H9 (cell line): ENCODE measurements at regions not wholly inside any gene's neighbourhood (a gene's known extent, or its start where the extent isn't known, plus 50 kb on each side); places are given as distances from the start of the nearest gene placed in this dataset.

ENCODE experiments used
- DNase-seq: peaks from one replicate; pipeline ENCODE4 v3.0.0-alpha.2; 2017
- H2AFZ ChIP-seq: one replicate; pipeline ENCODE4 v1.6.1; 2013; ENCODE audit warnings: mild to moderate bottlenecking, low read length, control low read depth, moderate library complexity
- H2AK5ac ChIP-seq: 2 replicates; pipeline ENCODE4 v1.6.1; 2013; ENCODE audit warnings: low read length, control low read depth, mixed read lengths; ENCODE audit not compliant: insufficient read length
- H2BK120ac ChIP-seq: one replicate; pipeline ENCODE4 v1.6.1; 2013; ENCODE audit warnings: low read depth, mild to moderate bottlenecking, low read length, control low read depth, inconsistent platforms; ENCODE audit not compliant: poor library complexity, severe bottlenecking
- H2BK12ac ChIP-seq: 2 replicates; pipeline ENCODE4 v1.6.1; 2013; ENCODE audit warnings: low read length, control low read depth, mixed read lengths, low read depth; ENCODE audit not compliant: insufficient read length
- H2BK15ac ChIP-seq: 2 replicates; pipeline ENCODE4 v1.6.1; 2013; ENCODE audit warnings: low read depth, low read length, control low read depth
- H2BK20ac ChIP-seq: one replicate; pipeline ENCODE4 v1.6.1; 2013; ENCODE audit warnings: low read depth, mild to moderate bottlenecking, low read length, control low read depth, inconsistent platforms; ENCODE audit not compliant: poor library complexity, severe bottlenecking
- H2BK5ac ChIP-seq: 2 replicates; pipeline ENCODE4 v1.6.1; 2013; ENCODE audit warnings: low read length, control low read depth, mixed read lengths; ENCODE audit not compliant: insufficient read length
- H3K14ac ChIP-seq: 2 replicates; pipeline ENCODE4 v1.6.1; 2013; ENCODE audit warnings: low read length, control low read depth; ENCODE audit not compliant: insufficient read depth
- H3K18ac ChIP-seq: 2 replicates; pipeline ENCODE4 v1.6.1; 2013; ENCODE audit warnings: low read depth, mild to moderate bottlenecking, mixed read lengths, low read length, control low read depth; ENCODE audit not compliant: insufficient read length
- H3K23ac ChIP-seq: 2 replicates; pipeline ENCODE4 v1.6.1; 2013; ENCODE audit warnings: low read length, control low read depth, mixed read lengths, low read depth; ENCODE audit not compliant: insufficient read length
- H3K23me2 ChIP-seq: 2 replicates; pipeline ENCODE4 v1.6.1; 2013; ENCODE audit warnings: low read depth, mild to moderate bottlenecking, mixed read lengths, low read length, control low read depth; ENCODE audit not compliant: insufficient read length, poor library complexity, severe bottlenecking
- H3K27ac ChIP-seq: 2 replicates; pipeline ENCODE4 v1.5.1; 2013; ENCODE audit warnings: low read length, control low read depth, mixed read lengths, low read depth; ENCODE audit not compliant: insufficient read length
- H3K27me3 ChIP-seq: 2 replicates; pipeline ENCODE4 v1.6.1; 2013; ENCODE audit warnings: low read length, control low read depth, inconsistent platforms; ENCODE audit not compliant: insufficient read depth
- H3K4ac ChIP-seq: 2 replicates; pipeline ENCODE4 v1.6.1; 2013; ENCODE audit warnings: low read depth, mild to moderate bottlenecking, control low read depth, inconsistent platforms, low read length, moderate library complexity
- H3K4me1 ChIP-seq: 2 replicates; pipeline ENCODE4 v1.6.1; 2013; ENCODE audit warnings: low read length, control low read depth, inconsistent platforms; ENCODE audit not compliant: insufficient read depth
- H3K4me2 ChIP-seq: 2 replicates; pipeline ENCODE4 v1.6.1; 2013; ENCODE audit warnings: low read length, control low read depth, mixed read lengths; ENCODE audit not compliant: insufficient read length, insufficient read depth
- H3K56ac ChIP-seq: 2 replicates; pipeline ENCODE4 v1.6.1; 2013; ENCODE audit warnings: low read depth, mild to moderate bottlenecking, mixed read lengths, low read length, control low read depth; ENCODE audit not compliant: insufficient read length
- H3K79me1 ChIP-seq: 2 replicates; pipeline ENCODE4 v1.6.1; 2013; ENCODE audit warnings: low read depth, mild to moderate bottlenecking, moderate library complexity, low read length, control low read depth, inconsistent platforms; ENCODE audit not compliant: insufficient read depth, poor library complexity, severe bottlenecking
- H3K79me2 ChIP-seq: 2 replicates; pipeline ENCODE4 v1.6.1; 2013; ENCODE audit warnings: low read length, control low read depth, inconsistent platforms; ENCODE audit not compliant: insufficient read depth
- H3K9ac ChIP-seq: 2 replicates; pipeline ENCODE4 v1.6.1; 2013; ENCODE audit warnings: low read length, control low read depth, mixed read lengths; ENCODE audit not compliant: insufficient read length; ENCODE audit errors: extremely low read depth
- H3K9me3 ChIP-seq: one replicate; pipeline ENCODE4 v1.6.1; 2013; ENCODE audit warnings: low read depth, low read length, inconsistent platforms; ENCODE audit not compliant: control insufficient read depth
- H3T11ph ChIP-seq: one replicate; pipeline ENCODE4 v1.6.1; 2013; ENCODE audit warnings: mild to moderate bottlenecking, low read length, control low read depth, inconsistent platforms
- H4K20me1 ChIP-seq: one replicate; pipeline ENCODE4 v1.6.1; 2013; ENCODE audit not compliant: control insufficient read depth, insufficient read length, insufficient read depth
- H4K5ac ChIP-seq: 2 replicates; pipeline ENCODE4 v1.6.1; 2013; ENCODE audit warnings: low read depth, mild to moderate bottlenecking, mixed read lengths, low read length, control low read depth; ENCODE audit not compliant: insufficient read length
- H4K8ac ChIP-seq: replicated peaks from 2 replicates; pipeline ENCODE4 v1.6.1; 2013; ENCODE audit warnings: low read length, control low read depth, mixed read lengths, low read depth; ENCODE audit not compliant: insufficient read length
- H4K91ac ChIP-seq: 2 replicates; pipeline ENCODE4 v1.6.1; 2013; ENCODE audit warnings: low read depth, mild to moderate bottlenecking, moderate library complexity, mixed read lengths, low read length, control low read depth; ENCODE audit not compliant: insufficient read length
- H3K27ac Mint-ChIP-seq, 3 experiments: 2 replicates in 2 of 3; 3 replicates in 1 of 3; pipeline ENCODE4 v1.8.0; 2020 to 2021; ENCODE audit warnings: mixed read lengths in 3 of 3, mild to moderate bottlenecking in 1 of 3, moderate library complexity in 1 of 3
- H3K27me3 Mint-ChIP-seq: 2 replicates; pipeline ENCODE4 v1.8.0; 2021; ENCODE audit warnings: low read depth, mild to moderate bottlenecking, moderate library complexity, mixed read lengths
- H3K36me3 Mint-ChIP-seq, 3 experiments: 2 replicates in 2 of 3; 3 replicates in 1 of 3; pipeline ENCODE4 v1.8.0; 2020 to 2021; ENCODE audit warnings: low read depth in 3 of 3, mixed read lengths in 3 of 3; ENCODE audit not compliant: insufficient read depth in 1 of 3
- H3K4me1 Mint-ChIP-seq, 2 experiments: 2 replicates each; pipeline ENCODE4 v1.8.0; 2020; ENCODE audit warnings: mixed read lengths in 2 of 2
- H3K4me3 Mint-ChIP-seq, 2 experiments: 2 replicates in 1 of 2; 3 replicates in 1 of 2; pipeline ENCODE4 v1.8.0; 2020 to 2021; ENCODE audit warnings: mild to moderate bottlenecking in 2 of 2, mixed read lengths in 2 of 2, moderate library complexity in 1 of 2
- H3K9me3 Mint-ChIP-seq, 2 experiments: 2 replicates in 1 of 2; 3 replicates in 1 of 2; pipeline ENCODE4 v1.8.0; 2020; ENCODE audit warnings: mild to moderate bottlenecking in 2 of 2, mixed read lengths in 2 of 2, moderate library complexity in 1 of 2
- CTCF ChIP-seq: fragments of 200-600 bp; sonication (generic); conservative IDR thresholded peaks from 3 replicates; pipeline ENCODE4 v1.8.0; 2021; ENCODE audit warnings: antibody characterized with exemption, mild to moderate bottlenecking
- WGBS: extraction: QIAGEN DNeasy Blood & Tissue Kit; methylation state at CpG from one replicate; pipeline ENCODE4 v1.1.7; 2013; ENCODE audit warnings: missing lambda C conversion rate, low lambda C conversion rate, mixed read lengths; ENCODE audit not compliant: insufficient read length; ENCODE audit errors: extremely low coverage; 5-methylcytosine and 5-hydroxymethylcytosine counted together

- no peaks in the 10 kb centered on the region for H3K4me1 ChIP-seq
- no peak overlapping the region for H2AFZ ChIP-seq
- no peaks in the 10 kb centered on the region for H3K4me1 Mint-ChIP-seq
- H3K23me2 ChIP-seq, result no peaks in the 10 kb centered on the region
- H2BK5ac ChIP-seq, result no peak overlapping the region
- no peaks in the 10 kb centered on the region; the same call in 1 of the 2 replicates for H3K27me3 Mint-ChIP-seq
- H3K36me3 Mint-ChIP-seq, result peaks cover 0 to 7% (median 2%) of the 10 kb centered on the region in 3 experiments; a peak in 3 of 7 replicates
- no peak overlapping the region for H3K27ac ChIP-seq
- H2AK5ac ChIP-seq, result no peak overlapping the region
- H4K5ac ChIP-seq, result no peak overlapping the region
- no peak overlapping the region for H3K14ac ChIP-seq
- no peak overlapping the region for H4K91ac ChIP-seq
- no peak overlapping the region for H3K56ac ChIP-seq
- no CpG with 5 or more reads among the region's 4 CpGs for WGBS
- DNase-seq, result no peak
- no peak overlapping the region for H3K4me2 ChIP-seq
- no peaks in the 10 kb centered on the region for H3K79me2 ChIP-seq
- H3K23ac ChIP-seq, result no peak overlapping the region
- H4K8ac ChIP-seq, result no peak overlapping the region
- H4K20me1 ChIP-seq, result no peaks in the 10 kb centered on the region
- H3K4ac ChIP-seq, result no peak overlapping the region
- no peak for TF ChIP-seq CTCF
- H3K4me3 Mint-ChIP-seq, result no peak overlapping the region
- H3T11ph ChIP-seq, result no peak overlapping the region
- no peaks in the 10 kb centered on the region for H3K27me3 ChIP-seq
- H3K9ac ChIP-seq, result no peak overlapping the region
- no peak overlapping the region for H2BK12ac ChIP-seq
- H3K79me1 ChIP-seq, result no peaks in the 10 kb centered on the region
- H3K9me3 Mint-ChIP-seq, result peaks cover 6 to 11% of the 10 kb centered on the region in 2 experiments; a peak in 3 of 5 replicates
- no peak overlapping the region for H2BK15ac ChIP-seq
- no peak overlapping the region for H2BK20ac ChIP-seq
- no peak overlapping the region for H3K18ac ChIP-seq
- no peak overlapping the region for H2BK120ac ChIP-seq
- no peak overlapping the region for H3K27ac Mint-ChIP-seq
- H3K9me3 ChIP-seq, result no peaks in the 10 kb centered on the region
Measured at GRCh38 chr10:128606055-128606454, 479.8 kb upstream of the MKI67 start.
